GM12878 (cell line): ENCODE measurements at regions not wholly inside any gene's neighbourhood (a gene's known extent, or its start where the extent isn't known, plus 50 kb on each side); places are given as distances from the start of the nearest gene placed in this dataset.

ENCODE experiments used
- ATAC-seq: fragments of 200-7000 bp; cut with Tn5 transposase; 3 replicates; pipeline ENCODE4 v1.9.1; 2020; ENCODE audit warnings: mild to moderate bottlenecking, moderate library complexity
- BruUV-seq: library from RNA; stranded (reverse); fragments of 400-500 nt; replicated peaks from 2 replicates; lab custom pipeline; 2021; lab: Mats Ljungman, UMichigan
- CTCF ChIA-PET: fragments of 300-600 bp; sonication (Branson Sonifier 250); formaldehyde crosslinking; extraction: SDS; loops from one replicate; lab custom pipeline; 2021; ENCODE audit warnings: inconsistent platforms; lab: Yijun Ruan, JAX
- POLR2A ChIA-PET: fragments of 350-600 bp; formaldehyde crosslinking; extraction: SDS; loops from one replicate; lab custom pipeline; 2021; ENCODE audit warnings: inconsistent platforms; lab: Charles Lee
- RAD21 ChIA-PET: fragments of 300-600 bp; sonication (Branson Sonifier 250); formaldehyde crosslinking; loops from one replicate; lab custom pipeline; 2023; ENCODE audit warnings: antibody characterized with exemption; ENCODE audit not compliant: unreplicated experiment; lab: Charles Lee
- SMC1A ChIA-PET: fragments of 300-600 bp; sonication (Branson Sonifier 250); formaldehyde crosslinking; loops from one replicate; lab custom pipeline; 2023; ENCODE audit not compliant: unreplicated experiment, uncharacterized antibody; lab: Charles Lee
- DNase-seq: peaks from one replicate; pipeline ENCODE4 v3.0.0-alpha.2; 2011; ENCODE audit warnings: low read depth, low spot score
- FAIRE-seq: peaks from 3 replicates; lab custom pipeline; 2011; peaks lifted over from hg19 to GRCh38; lab: Jason Lieb, UNC
- H2AFZ ChIP-seq: 2 replicates; pipeline ENCODE4 v1.6.0; 2011; ENCODE audit warnings: low read depth, low read length, control low read depth; ENCODE audit not compliant: control insufficient read depth
- H3K27ac ChIP-seq: 2 replicates; pipeline ENCODE4 v1.5.1; 2011; ENCODE audit warnings: control low read depth; ENCODE audit not compliant: control insufficient read depth, insufficient read depth
- H3K27me3 ChIP-seq, 2 experiments: replicated peaks in 1 of 2; 2 replicates each; pipeline versions ENCODE4 v1.6.0 to v1.6.1; 2011; ENCODE audit warnings: low read length in 1 of 2; ENCODE audit not compliant: control insufficient read depth in 2 of 2, insufficient read depth in 2 of 2
- H3K36me3 ChIP-seq, 2 experiments: 2 replicates each; pipeline ENCODE4 v1.5.1; 2011; ENCODE audit warnings: low read length in 1 of 2; ENCODE audit not compliant: control insufficient read depth in 2 of 2, insufficient read depth in 2 of 2
- H3K4me1 ChIP-seq: 2 replicates; pipeline ENCODE4 v1.6.1; 2011; ENCODE audit warnings: mild to moderate bottlenecking, low read length, moderate library complexity, mixed read lengths; ENCODE audit not compliant: control insufficient read depth, insufficient read depth
- H3K4me2 ChIP-seq: 2 replicates; pipeline ENCODE4 v1.6.0; 2011; ENCODE audit warnings: control low read depth; ENCODE audit not compliant: control insufficient read depth, insufficient read depth
- H3K4me3 ChIP-seq: fragments of 200-600 bp; sonication (generic); 2 replicates; pipeline ENCODE4 v1.5.1; 2016
- H3K79me2 ChIP-seq: 2 replicates; pipeline ENCODE4 v1.6.0; 2011; ENCODE audit warnings: low read length; ENCODE audit not compliant: control insufficient read depth, insufficient read depth
- H3K9ac ChIP-seq: 2 replicates; pipeline ENCODE4 v1.8.0; 2011; ENCODE audit warnings: low read length, control low read depth, mixed read lengths; ENCODE audit not compliant: control insufficient read depth, insufficient read depth
- H3K9me3 ChIP-seq: replicated peaks from 3 replicates; pipeline ENCODE4 v1.5.1; 2011; ENCODE audit warnings: mild to moderate bottlenecking, low read length; ENCODE audit not compliant: control insufficient read depth, insufficient read depth
- H4K20me1 ChIP-seq: 2 replicates; pipeline ENCODE4 v1.6.0; 2011; ENCODE audit not compliant: control insufficient read depth, insufficient read depth
- CEBPB ChIP-seq, 2 experiments: fragments of 150-350 bp in 1 of 2; IDR thresholded peaks; 2 replicates each; pipeline ENCODE4 v1.6.1; 2012 to 2014; ENCODE audit warnings: low read depth in 2 of 2, low read length in 2 of 2, borderline replicate concordance in 1 of 2, inconsistent platforms in 1 of 2
- GATAD2B ChIP-seq: fragments of 450-650 bp; conservative IDR thresholded peaks from 2 replicates; pipeline ENCODE4 v1.6.1; 2017; ENCODE audit warnings: low read depth, mild to moderate bottlenecking, moderate library complexity
- JUND ChIP-seq: IDR thresholded peaks from 2 replicates; pipeline ENCODE4 v1.6.1; 2012; ENCODE audit warnings: low read depth, mild to moderate bottlenecking, low read length, improper control_type of control experiment, moderate library complexity
- MEF2B ChIP-seq: fragments of 450-650 bp; IDR thresholded peaks from 2 replicates; pipeline ENCODE4 v1.6.1; 2018; ENCODE audit warnings: mild to moderate bottlenecking, moderate library complexity; ENCODE audit not compliant: partially characterized antibody, poor library complexity, severe bottlenecking
- SP1 ChIP-seq: IDR thresholded peaks from one replicate; pipeline ENCODE4 v1.6.1; 2011; ENCODE audit warnings: low read depth, low read length
- STAT3 ChIP-seq: IDR thresholded peaks from 2 replicates; pipeline ENCODE4 v1.6.1; 2011; ENCODE audit warnings: low read depth, low read length, improper control_type of control experiment
- SUPT20H ChIP-seq: IDR thresholded peaks from 2 replicates; pipeline ENCODE4 v1.6.1; 2011; ENCODE audit warnings: low read depth, mild to moderate bottlenecking, low read length, moderate library complexity, borderline replicate concordance; ENCODE audit not compliant: control insufficient read depth
- TARDBP ChIP-seq: IDR thresholded peaks from 2 replicates; pipeline ENCODE4 v1.6.1; 2016; ENCODE audit warnings: borderline replicate concordance
- WGBS: methylation state at CpG from one replicate; pipeline ENCODE4 v1.1.6; 2016; ENCODE audit warnings: low lambda C conversion rate; ENCODE audit not compliant: insufficient replicate concordance, insufficient coverage; ENCODE audit errors: missing lambda C conversion rate; 5-methylcytosine and 5-hydroxymethylcytosine counted together
- in situ Hi-C: fragments of 300-500 bp; cut with MboI; formaldehyde crosslinking; loops from 9 replicates; pipeline ENCODE4 v1.14.3; 2018; ENCODE audit warnings: mixed read lengths
- intact Hi-C: fragments of 100-400 bp; cut with micrococcal nuclease; formaldehyde crosslinking; loops from one replicate; pipeline ENCODE4 v1.14.2; 2022; ENCODE audit not compliant: unreplicated experiment
- TF ChIP-seq, protein P1 (sequence below): fragments of 450-650 bp; IDR thresholded peaks from 2 replicates; pipeline ENCODE4 v1.6.1; 2017; ENCODE audit warnings: mild to moderate bottlenecking
- TF ChIP-seq, protein P2 (sequence below), 3 experiments: IDR thresholded peaks in 2 of 3; conservative IDR thresholded peaks in 1 of 3; 2 replicates each; pipeline ENCODE4 v1.5.1; 2011; ENCODE audit warnings: low read depth in 3 of 3, low read length in 3 of 3, mild to moderate bottlenecking in 3 of 3, control low read depth in 2 of 3, moderate library complexity in 2 of 3, inconsistent platforms in 1 of 3, mixed read lengths in 1 of 3; ENCODE audit not compliant: control insufficient read depth in 2 of 3, insufficient read depth in 1 of 3; ENCODE audit errors: extremely low read depth in 1 of 3
- TF ChIP-seq, protein P3 (sequence below): fragments of 450-650 bp; IDR thresholded peaks from 2 replicates; pipeline ENCODE4 v1.6.1; 2017; ENCODE audit warnings: borderline replicate concordance

DNA sequence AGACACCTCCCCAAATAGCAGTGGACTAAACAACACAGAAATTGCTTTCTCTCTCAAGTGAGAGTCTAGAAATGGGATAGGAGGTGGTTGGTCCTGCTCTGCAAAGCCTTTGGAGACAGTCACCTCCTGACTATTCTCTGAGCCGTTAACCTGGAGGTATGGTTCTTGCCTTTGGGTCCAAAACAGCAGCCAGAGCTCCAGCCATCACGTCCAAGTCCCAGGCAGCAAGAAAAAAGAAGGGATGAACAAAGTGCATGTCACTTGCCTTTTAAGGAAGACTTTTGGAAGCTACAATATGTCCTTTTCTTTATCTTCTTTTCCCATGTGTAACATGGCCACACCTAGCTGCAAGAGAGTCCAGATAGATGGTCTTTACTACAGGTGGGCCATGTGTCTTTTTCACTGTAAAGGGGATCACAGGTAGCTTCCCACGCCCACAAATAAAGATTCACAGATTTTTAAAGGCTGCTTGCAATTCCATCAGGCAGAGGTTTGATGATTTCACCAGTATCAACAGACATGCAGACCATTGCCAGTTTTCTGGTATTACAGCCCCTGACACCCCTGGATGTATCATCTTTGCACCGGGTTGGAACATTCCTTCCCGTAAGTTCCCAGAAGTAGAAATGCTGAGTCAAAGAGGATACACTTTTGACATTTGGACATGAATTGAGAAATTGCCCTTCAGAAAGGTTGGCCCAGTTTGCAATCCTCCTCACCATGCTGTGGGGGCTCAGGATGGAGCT lies 66.0 kb downstream of the MYEOV start:
- ChIA-PET CTCF (no interaction called here), SMC1A (no interaction called here), RAD21 (no interaction called here), POLR2A (no interaction called here)
- no peaks in the 10 kb centered on the region for H4K20me1 ChIP-seq
- BruUV-seq = no TSS peak
- no peak overlapping the region for H3K9ac ChIP-seq
- H3K27ac ChIP-seq = no peak overlapping the region
- no peaks in the 10 kb centered on the region for H3K36me3 ChIP-seq
- no peaks in the 10 kb centered on the region for H3K79me2 ChIP-seq
- H2AFZ ChIP-seq = no peak overlapping the region
- H3K27me3 ChIP-seq = no peaks in the 10 kb centered on the region
- no peak overlapping the region for H3K4me2 ChIP-seq
- DNase-seq = no peak
- no peak for TF ChIP-seq CEBPB (IDR thresholded peaks at IDR 0.05; ENCODE audit: borderline replicate concordance in 1 of 2, low read depth in 2 of 2, low read length in 2 of 2)
- no peak for ATAC-seq
- H3K9me3 ChIP-seq = no peaks in the 10 kb centered on the region; the same call in 2 of the 3 replicates
- WGBS = 48% methylated on average over 5 of the region's 5 CpGs
- intact Hi-C loops (no loop called here), in situ Hi-C loops (no loop called here)
- FAIRE-seq = no peak
- H3K4me1 ChIP-seq = no peaks in the 10 kb centered on the region
- no peak overlapping the region for H3K4me3 ChIP-seq

DNA sequence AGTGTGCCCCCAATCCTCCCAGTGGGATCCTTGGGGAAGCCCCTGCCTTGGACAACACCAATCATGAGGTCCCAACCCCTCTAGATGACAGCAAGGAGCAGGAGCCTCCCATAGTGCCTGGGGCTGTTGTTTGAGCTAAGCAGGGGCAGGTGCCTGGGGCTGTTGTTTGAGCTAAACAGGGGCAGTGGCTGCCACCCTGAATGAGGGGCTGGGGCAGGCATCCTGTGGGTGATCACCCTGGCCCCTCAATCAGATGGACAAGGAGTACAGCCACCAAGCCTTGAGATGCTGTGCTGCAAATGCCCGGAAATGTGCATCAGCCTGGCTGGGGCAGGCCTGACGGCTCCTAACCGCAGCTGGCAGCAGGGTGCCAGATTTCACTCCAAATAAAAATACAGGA lies 66.7 kb downstream of the MYEOV start:
- FAIRE-seq = no peak
- no peak for TF ChIP-seq SP1
- no peak for TF ChIP-seq MEF2B
- TF ChIP-seq, protein P1, sequence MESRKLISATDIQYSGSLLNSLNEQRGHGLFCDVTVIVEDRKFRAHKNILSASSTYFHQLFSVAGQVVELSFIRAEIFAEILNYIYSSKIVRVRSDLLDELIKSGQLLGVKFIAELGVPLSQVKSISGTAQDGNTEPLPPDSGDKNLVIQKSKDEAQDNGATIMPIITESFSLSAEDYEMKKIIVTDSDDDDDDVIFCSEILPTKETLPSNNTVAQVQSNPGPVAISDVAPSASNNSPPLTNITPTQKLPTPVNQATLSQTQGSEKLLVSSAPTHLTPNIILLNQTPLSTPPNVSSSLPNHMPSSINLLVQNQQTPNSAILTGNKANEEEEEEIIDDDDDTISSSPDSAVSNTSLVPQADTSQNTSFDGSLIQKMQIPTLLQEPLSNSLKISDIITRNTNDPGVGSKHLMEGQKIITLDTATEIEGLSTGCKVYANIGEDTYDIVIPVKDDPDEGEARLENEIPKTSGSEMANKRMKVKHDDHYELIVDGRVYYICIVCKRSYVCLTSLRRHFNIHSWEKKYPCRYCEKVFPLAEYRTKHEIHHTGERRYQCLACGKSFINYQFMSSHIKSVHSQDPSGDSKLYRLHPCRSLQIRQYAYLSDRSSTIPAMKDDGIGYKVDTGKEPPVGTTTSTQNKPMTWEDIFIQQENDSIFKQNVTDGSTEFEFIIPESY = no peak
- no peak for TF ChIP-seq TARDBP
- TF ChIP-seq STAT3 = no peak
- no peak for TF ChIP-seq SUPT20H
- TF ChIP-seq, protein P2, sequence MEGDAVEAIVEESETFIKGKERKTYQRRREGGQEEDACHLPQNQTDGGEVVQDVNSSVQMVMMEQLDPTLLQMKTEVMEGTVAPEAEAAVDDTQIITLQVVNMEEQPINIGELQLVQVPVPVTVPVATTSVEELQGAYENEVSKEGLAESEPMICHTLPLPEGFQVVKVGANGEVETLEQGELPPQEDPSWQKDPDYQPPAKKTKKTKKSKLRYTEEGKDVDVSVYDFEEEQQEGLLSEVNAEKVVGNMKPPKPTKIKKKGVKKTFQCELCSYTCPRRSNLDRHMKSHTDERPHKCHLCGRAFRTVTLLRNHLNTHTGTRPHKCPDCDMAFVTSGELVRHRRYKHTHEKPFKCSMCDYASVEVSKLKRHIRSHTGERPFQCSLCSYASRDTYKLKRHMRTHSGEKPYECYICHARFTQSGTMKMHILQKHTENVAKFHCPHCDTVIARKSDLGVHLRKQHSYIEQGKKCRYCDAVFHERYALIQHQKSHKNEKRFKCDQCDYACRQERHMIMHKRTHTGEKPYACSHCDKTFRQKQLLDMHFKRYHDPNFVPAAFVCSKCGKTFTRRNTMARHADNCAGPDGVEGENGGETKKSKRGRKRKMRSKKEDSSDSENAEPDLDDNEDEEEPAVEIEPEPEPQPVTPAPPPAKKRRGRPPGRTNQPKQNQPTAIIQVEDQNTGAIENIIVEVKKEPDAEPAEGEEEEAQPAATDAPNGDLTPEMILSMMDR (IDR thresholded peaks at IDR 0.05 in 2 of 3, conservative IDR thresholded peaks at IDR 0.05 in 1 of 3; ENCODE audit: control insufficient read depth in 2 of 3, extremely low read depth in 1 of 3, insufficient read depth in 1 of 3, low read depth in 3 of 3, low read length in 3 of 3) = no peak
- TF ChIP-seq, protein P3, sequence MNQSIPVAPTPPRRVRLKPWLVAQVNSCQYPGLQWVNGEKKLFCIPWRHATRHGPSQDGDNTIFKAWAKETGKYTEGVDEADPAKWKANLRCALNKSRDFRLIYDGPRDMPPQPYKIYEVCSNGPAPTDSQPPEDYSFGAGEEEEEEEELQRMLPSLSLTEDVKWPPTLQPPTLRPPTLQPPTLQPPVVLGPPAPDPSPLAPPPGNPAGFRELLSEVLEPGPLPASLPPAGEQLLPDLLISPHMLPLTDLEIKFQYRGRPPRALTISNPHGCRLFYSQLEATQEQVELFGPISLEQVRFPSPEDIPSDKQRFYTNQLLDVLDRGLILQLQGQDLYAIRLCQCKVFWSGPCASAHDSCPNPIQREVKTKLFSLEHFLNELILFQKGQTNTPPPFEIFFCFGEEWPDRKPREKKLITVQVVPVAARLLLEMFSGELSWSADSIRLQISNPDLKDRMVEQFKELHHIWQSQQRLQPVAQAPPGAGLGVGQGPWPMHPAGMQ = no peak
- TF ChIP-seq CEBPB (IDR thresholded peaks at IDR 0.05; ENCODE audit: borderline replicate concordance in 1 of 2, low read depth in 2 of 2, low read length in 2 of 2) = no peak
- TF ChIP-seq GATAD2B = no peak
- TF ChIP-seq JUND = no peak

More for the DNA sequence above, 66.7 kb downstream of the MYEOV start:
- ChIA-PET SMC1A (no interaction called here), CTCF (no interaction called here), POLR2A (no interaction called here), RAD21 (no interaction called here)
- no peaks in the 10 kb centered on the region for H3K27me3 ChIP-seq
- DNase-seq (no peak), ATAC-seq (no peak)
- no TSS peak for BruUV-seq
- no peaks in the 10 kb centered on the region for H4K20me1 ChIP-seq
- intact Hi-C loops (no loop called here), in situ Hi-C loops (no loop called here)
- H3K4me2 ChIP-seq = no peak overlapping the region
- 96% methylated on average over 3 of the region's 3 CpGs for WGBS
- no peaks in the 10 kb centered on the region for H3K4me1 ChIP-seq
- H3K9ac ChIP-seq = no peak overlapping the region
- H3K79me2 ChIP-seq = no peaks in the 10 kb centered on the region
- no peaks in the 10 kb centered on the region for H3K36me3 ChIP-seq
- no peak overlapping the region for H3K27ac ChIP-seq
- H3K4me3 ChIP-seq = no peak overlapping the region
- no peaks in the 10 kb centered on the region; the same call in 2 of the 3 replicates for H3K9me3 ChIP-seq
- H2AFZ ChIP-seq = no peak overlapping the region
